Gastroesophageal sphincter (tissue), 4 donors: ENCODE measurements at regions not wholly inside any gene's neighbourhood (a gene's known extent, or its start where the extent isn't known, plus 50 kb on each side); places are given as distances from the start of the nearest gene placed in this dataset.

Experiments used
- ATAC-seq: fragments of 150-250 bp; one replicate; pipeline ENCODE4 v1.9.1; 2016; ENCODE audit warnings: mild to moderate bottlenecking, moderate library complexity
- H3K27ac ChIP-seq, 4 donors: fragments of 200-600 bp; sonication (generic) in 3 of 4; 1 replicate in 3 of 4; 2 replicates in 1 of 4; pipeline ENCODE4 v1.5.1; 2016 to 2019
- H3K27me3 ChIP-seq: fragments of 200-600 bp; sonication (generic); one replicate; pipeline ENCODE4 v1.5.1; 2019
- H3K36me3 ChIP-seq, 2 donors: fragments of 200-600 bp; sonication (generic); one replicate each; pipeline ENCODE4 v1.5.1; 2019; ENCODE audit warnings: control low read depth in 1 of 2
- H3K4me1 ChIP-seq, 3 donors: fragments of 200-600 bp; sonication (generic); 1 replicate in 2 of 3; 2 replicates in 1 of 3; pipeline ENCODE4 v1.5.1; 2016 to 2019; ENCODE audit warnings: control low read depth in 2 of 3
- H3K4me3 ChIP-seq, 2 donors: fragments of 200-600 bp; sonication (generic); one replicate each; pipeline ENCODE4 v1.5.1; 2019; ENCODE audit warnings: mild to moderate bottlenecking in 1 of 2, moderate library complexity in 1 of 2
- H3K9me3 ChIP-seq, 3 donors: fragments of 200-600 bp; sonication (generic); one replicate each; pipeline ENCODE4 v1.5.1; 2017 to 2019; ENCODE audit warnings: control low read depth in 2 of 3
- CTCF ChIP-seq, 4 experiments: fragments of 200-600 bp in 2 of 4; fragments of 450-650 bp in 2 of 4; sonication (generic) in 1 of 4; IDR thresholded peaks; one replicate each; pipeline ENCODE4 v1.5.1; 2017 to 2019; ENCODE audit warnings: antibody characterized with exemption in 4 of 4, mild to moderate bottlenecking in 2 of 4, moderate library complexity in 2 of 4
- EP300 ChIP-seq: sonication (generic); formaldehyde crosslinking; IDR thresholded peaks from one replicate; pipeline ENCODE4 v1.6.1; 2017; ENCODE audit warnings: antibody characterized with exemption, mild to moderate bottlenecking
- POLR2A ChIP-seq, 2 donors: fragments of 450-650 bp; IDR thresholded peaks; one replicate each; pipeline ENCODE4 v1.6.1; 2017; ENCODE audit warnings: antibody characterized with exemption in 2 of 2, mild to moderate bottlenecking in 2 of 2, moderate library complexity in 1 of 2
- POLR2AphosphoS5 ChIP-seq: sonication (generic); formaldehyde crosslinking; IDR thresholded peaks from one replicate; pipeline ENCODE4 v1.6.1; 2017; ENCODE audit warnings: antibody characterized with exemption
- WGBS, 2 donors: methylation state at CpG; one replicate each; pipeline ENCODE4 v1.1.5; 2018; ENCODE audit warnings: low coverage in 1 of 2; 5-methylcytosine and 5-hydroxymethylcytosine counted together

- Histone ChIP-seq H3K4me3 (no peak overlapping the region), H3K4me1 (no peaks in the 10 kb centered on the region), H3K27ac (no peak overlapping the region), H3K36me3 (no peaks in the 10 kb centered on the region), H3K27me3 (peaks cover 38% of the 10 kb centered on the region), H3K9me3 (no peaks in the 10 kb centered on the region)
- WGBS, 2 donors, result 60% methylated on average over 3 of the region's 6 CpGs; no CpG with 5 or more reads in 1 of the 2 donors
- no peak for ATAC-seq
- TF ChIP-seq CTCF (IDR thresholded peaks at IDR 0.05) (no peak), POLR2A (IDR thresholded peaks at IDR 0.05) (no peak), POLR2AphosphoS5 (no peak), EP300 (no peak)
Observed at GRCh38 chr12:107169200-107169599, 75.9 kb upstream of the CRY1 start.

- H3K9me3 ChIP-seq, result no peaks in the 10 kb centered on the region
- H3K4me1 ChIP-seq, result no peaks in the 10 kb centered on the region
- ATAC-seq, result no peak
- no peaks in the 10 kb centered on the region for H3K36me3 ChIP-seq
- H3K4me3 ChIP-seq, result no peak overlapping the region
- no peak overlapping the region for H3K27ac ChIP-seq
- no CpG with 5 or more reads among the region's 5 CpGs for WGBS, 2 donors
- TF ChIP-seq EP300, result no peak
- H3K27me3 ChIP-seq, result peaks cover 37% of the 10 kb centered on the region
Observed at GRCh38 chr12:107178776-107179175, 85.4 kb upstream of the CRY1 start.

DNA sequence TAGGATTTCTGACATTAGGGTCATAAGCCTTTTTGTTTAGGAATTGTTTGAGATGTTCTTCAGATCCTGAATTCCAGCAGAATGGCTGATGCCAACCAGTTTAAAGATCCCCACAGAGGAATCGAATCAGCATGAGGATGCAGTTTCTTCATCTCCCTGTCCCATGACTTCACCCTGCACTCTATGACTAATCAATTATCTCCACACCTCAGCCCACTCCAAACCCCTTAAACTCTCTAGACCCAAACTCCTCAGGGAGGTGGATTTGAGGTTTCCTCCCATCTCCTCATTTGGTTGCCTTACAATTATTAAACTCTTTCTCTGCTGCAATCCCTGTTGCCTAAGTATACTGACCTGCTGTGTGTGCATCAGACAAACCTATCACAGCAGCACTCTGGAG, 86.5 kb upstream of the CRY1 start:
- no peak overlapping the region for H3K4me3 ChIP-seq
- H3K27ac ChIP-seq, result no peak overlapping the region
- 83 to 86% methylated on average over 1 of the region's 1 CpG for WGBS, 2 donors
- no peaks in the 10 kb centered on the region for H3K36me3 ChIP-seq
- peaks cover 0 to 2% (median 0%) of the 10 kb centered on the region in 3 donors for H3K9me3 ChIP-seq
- no peak for TF ChIP-seq CTCF (IDR thresholded peaks at IDR 0.05)
- no peak for TF ChIP-seq POLR2A (IDR thresholded peaks at IDR 0.05)
- TF ChIP-seq EP300, result no peak
- TF ChIP-seq POLR2AphosphoS5, result no peak
- peaks cover 36% of the 10 kb centered on the region for H3K27me3 ChIP-seq
- H3K4me1 ChIP-seq, result no peaks in the 10 kb centered on the region
- ATAC-seq, result no peak

DNA sequence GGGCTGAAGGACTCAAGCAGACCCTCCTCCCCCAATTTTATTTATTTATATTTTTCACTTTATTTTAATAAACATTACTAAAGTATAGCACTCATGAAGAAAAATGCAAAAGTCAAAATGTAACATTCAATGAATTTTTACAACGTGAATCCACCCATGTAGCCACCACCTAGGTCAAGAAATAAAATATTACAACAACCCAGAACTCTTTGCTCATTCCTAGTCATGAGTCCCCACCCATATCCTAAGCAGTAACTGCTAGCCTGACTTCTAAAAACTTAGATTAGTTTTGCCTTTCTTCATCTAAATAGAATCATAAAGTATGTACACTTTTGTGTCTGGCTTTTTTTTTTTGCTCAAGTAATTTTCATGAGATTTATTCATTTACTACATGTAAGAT, 86.9 kb upstream of the CRY1 start:
- WGBS, 2 donors, result 60 to 65% methylated on average over 1 of the region's 1 CpG
- Histone ChIP-seq H3K36me3 (no peaks in the 10 kb centered on the region), H3K27me3 (peaks cover 33% of the 10 kb centered on the region), H3K4me1 (no peaks in the 10 kb centered on the region), H3K9me3 (peaks cover 0 to 6% (median 0%) of the 10 kb centered on the region in 3 donors), H3K4me3 (no peak overlapping the region), H3K27ac (no peak overlapping the region)
- no peak for ATAC-seq
- no peak for TF ChIP-seq CTCF (IDR thresholded peaks at IDR 0.05)
- TF ChIP-seq EP300, result no peak
- TF ChIP-seq POLR2AphosphoS5, result no peak
- no peak for TF ChIP-seq POLR2A (IDR thresholded peaks at IDR 0.05)

DNA sequence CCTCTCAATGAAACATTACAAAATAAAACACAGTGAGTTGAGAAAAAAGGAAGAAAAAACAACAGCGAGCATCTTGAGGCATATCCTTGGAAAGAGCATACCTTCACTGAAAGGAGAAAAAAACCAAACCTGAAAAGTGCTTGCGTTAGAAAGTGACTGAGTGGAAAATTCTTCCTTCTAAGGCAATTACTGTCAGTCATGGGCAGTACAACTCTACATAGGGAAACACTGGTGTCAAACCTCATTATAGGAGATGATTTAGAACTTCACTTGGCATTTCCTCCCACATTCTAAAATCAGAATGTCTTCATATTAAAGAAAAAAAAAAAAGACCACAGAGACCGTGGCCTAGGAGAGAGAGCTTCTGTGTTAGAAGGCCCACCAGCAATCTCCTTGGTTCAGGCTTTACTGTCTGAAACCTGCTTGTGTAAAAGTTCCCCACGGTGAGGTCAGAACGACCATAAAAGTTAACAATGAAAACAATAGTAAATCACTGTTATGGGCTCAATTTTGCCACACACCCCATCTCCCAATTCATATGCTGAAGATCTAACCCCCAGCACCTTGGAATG, 91.1 kb upstream of the CRY1 start:
- ATAC-seq, result no peak
- Histone ChIP-seq H3K36me3 (no peaks in the 10 kb centered on the region), H3K4me3 (no peak overlapping the region), H3K27me3 (peaks cover 16% of the 10 kb centered on the region), H3K9me3 (peaks cover 0 to 16% (median 0%) of the 10 kb centered on the region in 3 donors), H3K4me1 (no peaks in the 10 kb centered on the region), H3K27ac (no peak overlapping the region)
- 10 to 67% methylated on average over 2 to 5 of the region's 5 CpGs for WGBS, 2 donors
- TF ChIP-seq POLR2A (IDR thresholded peaks at IDR 0.05) (no peak), POLR2AphosphoS5 (no peak), EP300 (no peak), CTCF (IDR thresholded peaks at IDR 0.05) (no peak)
